Fibroblast of lung (primary cell): ENCODE measurements at regions not wholly inside any gene's neighbourhood (a gene's known extent, or its start where the extent isn't known, plus 50 kb on each side); places are given as distances from the start of the nearest gene placed in this dataset.
"Not testable (repeated sequence)": the region's sequence is repeated elsewhere in the genome, so short reads cannot be mapped to it uniquely, and the experiment has no call there.

Experiments used
- DNase-seq, 2 donors: peaks; one replicate each; pipeline versions ENCODE4 v3.0.0 to v3.0.0-alpha.2; 2010; ENCODE audit warnings: low read depth in 2 of 2
- H2AFZ ChIP-seq: 2 replicates; pipeline ENCODE4 v1.5.1; 2012; ENCODE audit warnings: low read length, control low read depth, inconsistent platforms
- H3K27ac ChIP-seq: 2 replicates; pipeline ENCODE4 v1.5.1; 2011; ENCODE audit warnings: low read length, control low read depth; ENCODE audit not compliant: insufficient read depth
- H3K27me3 ChIP-seq: 2 replicates; pipeline ENCODE4 v1.5.1; 2011; ENCODE audit warnings: mild to moderate bottlenecking, low read length; ENCODE audit not compliant: control insufficient read depth, insufficient read depth
- H3K36me3 ChIP-seq: 2 replicates; pipeline ENCODE4 v1.5.1; 2011; ENCODE audit warnings: low read length; ENCODE audit not compliant: control insufficient read depth, insufficient read depth
- H3K4me1 ChIP-seq: 2 replicates; pipeline ENCODE4 v1.5.1; 2011; ENCODE audit warnings: low read length; ENCODE audit not compliant: control insufficient read depth, insufficient read depth; ENCODE audit errors: extremely low read depth
- H3K4me2 ChIP-seq: 2 replicates; pipeline ENCODE4 v1.5.1; 2011; ENCODE audit warnings: low read length, control low read depth; ENCODE audit not compliant: insufficient read depth; ENCODE audit errors: extremely low read depth
- H3K4me3 ChIP-seq, 4 experiments: fragments of 200-600 bp in 1 of 4; sonication (generic) in 1 of 4; replicated peaks in 1 of 4; 2 replicates each; pipeline ENCODE4 v1.5.1; 2011 to 2016; ENCODE audit warnings: low read length in 4 of 4, low read depth in 3 of 4, mild to moderate bottlenecking in 3 of 4, control low read depth in 2 of 4, inconsistent platforms in 1 of 4, mixed read lengths in 1 of 4; ENCODE audit not compliant: insufficient read depth in 1 of 4; ENCODE audit errors: control extremely low read depth in 1 of 4
- H3K79me2 ChIP-seq: 2 replicates; pipeline ENCODE4 v1.5.1; 2012; ENCODE audit warnings: mild to moderate bottlenecking, low read length, inconsistent platforms; ENCODE audit not compliant: control insufficient read depth, insufficient read depth
- H3K9ac ChIP-seq: 2 replicates; pipeline ENCODE4 v1.5.1; 2011; ENCODE audit warnings: mild to moderate bottlenecking, low read length, control low read depth; ENCODE audit not compliant: insufficient read depth
- H3K9me3 ChIP-seq: 2 replicates; pipeline ENCODE4 v1.5.1; 2012; ENCODE audit warnings: low read depth, low read length; ENCODE audit not compliant: control insufficient read depth, insufficient read depth
- H4K20me1 ChIP-seq: 2 replicates; pipeline ENCODE4 v1.5.1; 2011; ENCODE audit warnings: low read length; ENCODE audit not compliant: control insufficient read depth, insufficient read depth; ENCODE audit errors: extremely low read depth
- CTCF ChIP-seq, 2 donors: IDR thresholded peaks in 1 of 2; conservative IDR thresholded peaks in 1 of 2; 1 replicate in 1 of 2; 2 replicates in 1 of 2; pipeline ENCODE4 v1.5.1; 2011 to 2012; ENCODE audit warnings: low read length in 2 of 2, control low read depth in 1 of 2, inconsistent platforms in 1 of 2, low read depth in 1 of 2, mild to moderate bottlenecking in 1 of 2
- EZH2 ChIP-seq: IDR thresholded peaks from 2 replicates; pipeline ENCODE4 v1.5.1; 2012; ENCODE audit warnings: low read length, control low read depth, mild to moderate bottlenecking; ENCODE audit errors: missing control alignments

- H2AFZ ChIP-seq, result no peak overlapping the region
- TF ChIP-seq EZH2 (no peak), CTCF (conservative IDR thresholded peaks at IDR 0.05 in 1 of 2, IDR thresholded peaks at IDR 0.05 in 1 of 2; ENCODE audit: low read depth in 1 of 2, low read length in 2 of 2) (no peak)
- no peak overlapping the region for H3K9ac ChIP-seq
- H3K4me1 ChIP-seq, result no peaks in the 10 kb centered on the region
- no peak overlapping the region for H3K4me2 ChIP-seq
- no peaks in the 10 kb centered on the region for H4K20me1 ChIP-seq
- H3K9me3 ChIP-seq, result no peaks in the 10 kb centered on the region
- no peak overlapping the region for H3K4me3 ChIP-seq
- DNase-seq, result peak; percentile 1 to 21
- no peak overlapping the region for H3K27ac ChIP-seq
- H3K79me2 ChIP-seq, result no peaks in the 10 kb centered on the region
- no peaks in the 10 kb centered on the region for H3K36me3 ChIP-seq
- no peaks in the 10 kb centered on the region for H3K27me3 ChIP-seq
These were observed 662.4 kb downstream of the DTWD2 start for GRCh38 chr5:118325931-118326330.

GRCh38 chr5:118323723-118324122, 664.6 kb downstream of the DTWD2 start:
- H3K9ac ChIP-seq, H2AFZ ChIP-seq, H4K20me1 ChIP-seq, H3K4me2 ChIP-seq, H3K27ac ChIP-seq, H3K9me3 ChIP-seq, DNase-seq, H3K27me3 ChIP-seq, H3K36me3 ChIP-seq, H3K79me2 ChIP-seq, H3K4me1 ChIP-seq, H3K4me3 ChIP-seq: not testable (repeated sequence)

- DNase-seq, result no peak
- Histone ChIP-seq H3K27me3 (no peaks in the 10 kb centered on the region), H3K4me1 (no peaks in the 10 kb centered on the region), H3K36me3 (no peaks in the 10 kb centered on the region), H3K9ac (no peak overlapping the region), H3K4me3 (no peak overlapping the region), H4K20me1 (no peaks in the 10 kb centered on the region), H2AFZ (no peak overlapping the region), H3K27ac (no peak overlapping the region), H3K4me2 (no peak overlapping the region), H3K9me3 (no peaks in the 10 kb centered on the region), H3K79me2 (no peaks in the 10 kb centered on the region)
- TF ChIP-seq EZH2 (no peak), CTCF (conservative IDR thresholded peaks at IDR 0.05 in 1 of 2, IDR thresholded peaks at IDR 0.05 in 1 of 2; ENCODE audit: low read depth in 1 of 2, low read length in 2 of 2) (no peak)
These were observed 667.3 kb downstream of the DTWD2 start for GRCh38 chr5:118321081-118321480.

DNA sequence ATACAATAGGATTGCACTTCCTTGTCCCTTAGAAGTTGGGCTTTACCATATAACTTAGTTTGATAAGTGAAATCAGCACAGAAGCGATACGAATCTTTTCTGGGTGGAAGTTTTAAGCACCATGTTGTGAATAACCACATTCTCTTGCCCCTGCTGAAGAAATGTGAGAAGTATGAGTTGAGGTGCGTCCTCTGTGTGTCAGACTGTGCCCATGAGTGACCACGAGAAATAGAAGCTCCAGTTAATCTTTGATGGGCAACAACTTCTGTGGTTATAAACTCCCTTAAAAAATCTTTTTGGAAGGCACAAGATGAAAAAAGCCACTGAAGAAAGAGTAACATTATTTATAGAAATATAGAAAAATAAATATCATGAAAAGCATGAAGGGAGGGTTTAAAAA, 668.2 kb downstream of the DTWD2 start:
- Histone ChIP-seq H3K4me1 (no peaks in the 10 kb centered on the region), H3K4me2 (no peak overlapping the region), H3K9me3 (no peaks in the 10 kb centered on the region), H3K27me3 (no peaks in the 10 kb centered on the region), H3K36me3 (no peaks in the 10 kb centered on the region), H3K4me3 (no peak overlapping the region), H4K20me1 (no peaks in the 10 kb centered on the region), H3K27ac (no peak overlapping the region), H3K79me2 (no peaks in the 10 kb centered on the region), H2AFZ (no peak overlapping the region), H3K9ac (no peak overlapping the region)
- DNase-seq, result no peak
- TF ChIP-seq EZH2, result no peak
- TF ChIP-seq CTCF (conservative IDR thresholded peaks at IDR 0.05 in 1 of 2, IDR thresholded peaks at IDR 0.05 in 1 of 2; ENCODE audit: low read depth in 1 of 2, low read length in 2 of 2), result no peak
